ENCODE measurements at regions not wholly inside any gene's neighbourhood (a gene's known extent, or its start where the extent isn't known, plus 50 kb on each side); places are given as distances from the start of the nearest gene placed in this dataset.
"Not testable (repeated sequence)": the region's sequence is repeated elsewhere in the genome, so short reads cannot be mapped to it uniquely, and the experiment has no call there.

DNA sequence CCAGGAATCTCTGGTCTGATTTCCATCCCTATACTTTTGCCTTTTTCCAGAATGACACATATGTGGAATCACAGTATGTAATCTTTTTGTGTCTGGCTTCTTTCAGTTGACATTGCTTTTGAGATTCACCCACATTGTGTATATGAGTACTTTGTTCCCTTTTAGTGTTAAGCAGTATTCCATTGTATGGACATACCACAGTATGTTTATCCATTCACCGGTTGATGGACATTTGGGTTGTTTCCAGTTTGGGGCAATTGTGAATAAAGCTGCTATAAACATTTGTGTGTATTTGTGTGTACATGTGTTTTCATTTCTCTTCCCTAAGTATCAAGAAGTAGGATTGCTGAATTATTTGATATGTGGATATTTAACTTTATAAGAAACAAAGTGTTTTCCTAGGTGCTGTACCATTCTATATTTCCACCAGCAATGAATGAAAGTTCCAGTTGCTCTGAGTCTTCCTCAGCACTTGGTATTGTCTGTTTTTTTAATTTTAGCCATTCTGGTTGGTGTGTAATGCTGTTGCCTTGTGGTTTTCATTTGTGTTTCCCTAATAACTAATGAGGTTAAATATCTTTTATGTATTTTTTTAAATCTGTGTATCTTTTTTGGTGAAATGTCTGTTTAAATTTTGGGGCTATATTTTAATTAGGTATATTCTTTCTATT lies 203.5 kb upstream of the HAAO start:
- DNase-seq: no peak

GRCh38 chr2:42989283-42990081 lies 197.1 kb upstream of the HAAO start:
- not testable (repeated sequence) for DNase-seq

DNA sequence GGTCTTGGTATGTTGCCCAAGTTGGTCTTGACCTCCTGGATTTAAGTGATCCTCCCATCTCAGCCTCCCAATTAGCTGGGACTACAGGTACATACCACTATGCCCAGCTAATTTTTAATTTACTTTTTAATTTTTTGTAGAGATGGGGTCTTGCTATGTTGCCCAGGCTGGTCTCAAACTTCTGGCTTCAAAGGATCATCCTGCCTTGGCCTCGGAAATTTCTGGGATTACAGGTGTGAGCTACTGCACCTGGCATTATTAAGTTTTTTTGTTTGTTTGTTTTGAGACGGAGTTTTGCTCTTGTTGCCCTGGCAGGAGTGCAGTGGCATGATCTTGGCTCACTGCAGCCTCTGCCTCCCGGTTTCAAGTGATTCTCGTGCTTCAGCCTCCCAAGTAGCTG lies 195.7 kb upstream of the HAAO start:
- DNase-seq: not testable (repeated sequence)

DNA sequence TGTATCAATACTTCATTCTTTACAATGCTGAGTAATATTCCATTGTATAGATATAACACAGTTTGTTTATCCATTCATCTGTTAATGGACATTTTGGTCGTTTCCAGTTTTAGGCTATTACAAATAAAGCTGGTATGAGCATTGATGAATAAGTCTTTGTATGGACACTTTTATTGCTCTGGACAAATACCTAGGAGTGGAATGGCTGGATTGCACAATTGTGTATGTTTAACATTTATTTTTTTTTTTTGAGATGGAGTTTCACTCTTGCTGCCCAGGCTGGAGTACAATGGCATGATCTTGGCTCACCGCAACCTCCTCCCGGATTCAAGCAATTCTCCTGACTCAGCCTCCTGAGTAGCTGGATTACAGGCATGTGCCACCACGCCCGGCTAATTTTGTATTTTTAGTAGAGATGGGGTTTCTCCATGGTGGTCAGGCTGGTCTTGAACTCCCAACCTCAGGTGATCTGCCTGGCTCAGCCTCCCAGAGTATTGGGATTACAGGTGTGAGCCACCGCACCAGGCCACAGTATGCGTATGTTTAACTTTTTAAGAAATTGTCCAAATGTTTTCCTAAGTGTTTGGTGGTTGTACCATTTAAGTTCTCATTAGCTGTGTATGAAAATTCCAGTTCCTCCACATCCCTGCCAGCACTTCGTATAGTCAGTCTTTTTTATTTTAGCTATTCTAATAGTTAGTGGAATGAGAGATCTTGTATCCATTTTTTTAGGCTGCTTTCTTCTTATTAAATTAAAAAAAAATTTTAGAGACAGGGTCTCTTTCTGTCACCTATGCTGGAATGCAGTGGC lies 194.9 kb upstream of the HAAO start:
- no peak for DNase-seq

DNA sequence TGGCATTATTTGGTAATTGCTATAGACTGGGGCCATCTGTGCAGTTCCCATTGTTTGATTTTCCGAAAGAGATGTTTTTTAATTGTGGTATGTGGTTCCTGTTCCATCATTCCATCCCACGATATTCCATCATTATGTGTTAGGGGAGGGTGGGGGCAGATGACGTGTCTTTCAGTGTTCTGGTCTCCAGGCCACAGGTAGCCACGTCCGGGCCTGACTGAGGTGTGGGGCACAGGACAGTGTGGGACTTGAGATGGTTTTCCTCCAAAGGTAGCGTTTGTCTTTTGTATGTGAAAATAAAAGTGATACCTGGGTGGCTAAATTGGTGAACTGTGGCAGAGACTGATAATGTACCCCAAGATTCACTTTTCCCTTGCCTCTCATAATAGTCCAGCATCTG lies 192.2 kb upstream of the HAAO start:
- DNase-seq: no peak

DNA sequence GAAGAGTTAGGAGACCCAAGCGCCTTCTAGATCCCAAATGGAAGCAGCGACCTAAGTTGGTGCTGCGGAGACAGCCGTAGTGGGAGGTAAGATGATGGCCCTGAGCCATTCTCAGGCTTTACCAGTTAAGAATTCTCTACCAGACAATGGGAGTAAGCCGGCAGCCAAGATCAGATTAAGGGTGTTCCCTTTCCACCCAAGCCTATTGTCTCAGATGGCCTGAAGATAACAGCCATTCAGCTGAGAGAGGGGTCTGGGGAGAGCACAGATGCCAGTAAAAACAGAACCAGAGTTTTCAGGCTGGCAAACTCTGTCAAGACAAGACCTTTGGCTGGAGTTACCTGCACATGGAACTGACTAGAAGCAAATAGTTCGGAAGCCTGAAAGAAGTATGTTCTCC lies 191.7 kb upstream of the HAAO start:
- DNase-seq: no peak

GRCh38 chr2:42980764-42981416 lies 188.5 kb upstream of the HAAO start:
- no peak for DNase-seq

- no peak for DNase-seq
These were observed 187.7 kb upstream of the HAAO start for GRCh38 chr2:42979870-42980763.

DNA sequence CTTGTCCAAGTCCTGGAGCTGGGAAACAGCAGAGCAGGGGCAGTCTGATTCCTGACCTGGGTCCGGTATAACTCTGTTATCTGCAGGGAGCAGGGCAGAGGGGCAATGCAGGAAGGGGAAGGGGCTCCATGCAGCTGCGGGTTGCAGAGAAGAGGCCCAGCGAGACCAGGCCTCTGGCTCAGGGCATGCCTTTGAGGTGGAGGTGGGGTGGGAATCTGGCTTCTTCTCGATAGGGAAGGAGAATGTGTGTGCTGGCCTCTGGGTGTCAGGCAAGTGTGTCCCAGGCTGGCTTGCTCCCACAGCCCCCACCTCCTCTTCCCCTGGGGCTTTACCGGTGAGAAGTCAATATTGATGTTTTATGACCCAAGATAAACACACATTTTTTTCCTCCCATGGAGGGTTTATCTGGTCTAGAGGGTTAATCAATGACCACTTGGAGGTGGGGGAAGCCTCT lies 187.1 kb upstream of the HAAO start:
- no peak for DNase-seq

GRCh38 chr2:42978887-42979415 lies 186.6 kb upstream of the HAAO start:
- DNase-seq: no peak

- no peak for DNase-seq
These were observed 185.9 kb upstream of the HAAO start for GRCh38 chr2:42978175-42978886.

GRCh38 chr2:42977270-42978174 lies 185.1 kb upstream of the HAAO start:
- DNase-seq: no peak

DNA sequence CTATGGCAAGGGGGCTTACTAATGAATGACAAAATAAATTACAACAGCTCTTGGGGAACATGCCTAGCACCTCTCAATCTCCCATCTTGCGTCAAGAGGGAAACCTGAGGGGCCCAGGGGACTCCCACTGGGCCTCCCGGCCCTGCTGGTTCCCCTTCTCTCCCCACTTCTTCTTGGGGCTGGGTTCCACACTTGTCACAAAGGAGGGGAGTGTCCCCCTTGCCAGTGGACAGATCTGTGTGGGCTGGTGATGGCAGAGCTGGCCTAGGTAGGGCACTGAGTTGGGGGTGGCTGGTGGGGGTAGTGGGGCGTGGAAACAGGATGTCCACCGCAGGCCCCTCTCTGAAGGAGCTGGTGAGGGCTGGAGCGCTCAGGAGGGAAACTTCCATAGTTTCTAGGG lies 184.0 kb upstream of the HAAO start:
- no peak for DNase-seq

DNA sequence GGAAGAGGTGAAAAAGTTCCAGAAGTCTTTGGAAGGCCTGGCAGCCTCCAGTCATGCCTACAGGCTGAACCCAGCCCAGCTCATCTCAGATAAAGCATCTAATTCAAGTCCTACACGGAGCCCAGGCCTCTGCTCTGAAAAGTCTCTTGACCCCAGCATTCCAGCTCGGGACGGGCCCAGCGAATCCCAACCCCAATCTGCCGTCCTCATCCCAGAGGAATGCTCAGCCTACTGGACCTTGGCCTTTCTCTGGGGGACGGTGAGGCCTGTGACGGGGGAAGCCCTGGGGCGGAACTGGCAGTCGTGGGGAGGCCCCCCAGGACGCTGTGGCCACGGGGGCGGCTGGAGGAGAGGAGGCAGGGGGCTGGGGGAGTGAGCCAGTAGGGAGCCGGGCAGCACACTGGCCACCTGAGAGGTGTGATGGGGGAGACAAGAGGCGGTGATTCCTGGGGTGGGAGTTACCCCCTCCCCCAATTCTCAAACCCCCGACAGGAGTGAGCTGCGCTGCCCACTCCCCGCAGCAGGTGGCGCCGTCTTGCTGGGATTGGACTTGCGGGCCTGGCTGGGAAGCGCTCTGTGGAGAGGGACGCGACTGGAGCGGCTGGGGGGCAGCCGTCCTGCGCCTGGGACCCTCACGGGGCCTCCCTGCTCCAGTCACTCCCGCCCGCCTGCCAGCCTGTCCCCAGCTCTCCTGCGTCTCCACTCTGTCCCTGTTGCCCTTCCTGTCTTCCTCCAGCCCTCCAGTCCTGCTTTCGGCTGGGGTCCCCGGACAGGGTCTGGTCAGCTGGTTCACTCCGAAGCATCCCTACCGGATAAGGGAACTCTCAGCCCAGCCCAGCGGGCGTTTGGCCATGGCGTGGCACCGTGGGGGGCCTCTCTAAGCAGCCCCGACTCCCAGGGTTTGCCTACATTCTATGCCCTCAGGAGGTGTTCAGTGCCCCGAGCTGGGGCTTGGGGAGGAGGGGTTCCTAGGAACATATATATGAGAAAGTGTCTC lies 182.6 kb upstream of the HAAO start:
- peak in 12 of 14 donors; percentile 22 to 76 (median 54) for DNase-seq

DNA sequence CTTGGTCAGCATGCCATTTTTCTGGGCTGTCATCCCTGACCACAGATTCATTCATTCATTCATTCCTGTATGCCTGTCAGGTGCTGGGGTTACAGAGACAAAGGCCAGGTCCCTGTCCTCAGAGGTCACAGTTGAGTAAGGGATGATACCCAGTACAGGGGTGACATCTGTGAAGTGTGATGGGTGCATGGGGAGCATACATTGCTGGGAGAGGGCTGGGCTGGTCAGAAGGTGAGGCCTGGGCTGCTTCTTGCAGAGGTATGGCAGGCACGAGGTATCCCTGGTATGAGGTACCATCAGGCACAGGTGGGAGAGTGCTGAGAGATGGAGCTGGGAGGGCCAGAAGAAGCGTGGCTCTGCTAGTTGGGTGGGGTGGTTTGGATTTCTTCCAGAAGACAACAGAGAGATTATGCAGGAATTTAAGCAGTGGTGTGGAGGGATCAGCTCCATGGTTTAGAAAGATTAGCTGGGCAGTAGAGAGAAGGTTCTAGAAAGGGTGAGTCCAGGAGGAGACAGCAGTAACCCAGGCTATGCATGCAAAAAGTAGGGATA lies 181.9 kb upstream of the HAAO start:
- no peak for DNase-seq

DNA sequence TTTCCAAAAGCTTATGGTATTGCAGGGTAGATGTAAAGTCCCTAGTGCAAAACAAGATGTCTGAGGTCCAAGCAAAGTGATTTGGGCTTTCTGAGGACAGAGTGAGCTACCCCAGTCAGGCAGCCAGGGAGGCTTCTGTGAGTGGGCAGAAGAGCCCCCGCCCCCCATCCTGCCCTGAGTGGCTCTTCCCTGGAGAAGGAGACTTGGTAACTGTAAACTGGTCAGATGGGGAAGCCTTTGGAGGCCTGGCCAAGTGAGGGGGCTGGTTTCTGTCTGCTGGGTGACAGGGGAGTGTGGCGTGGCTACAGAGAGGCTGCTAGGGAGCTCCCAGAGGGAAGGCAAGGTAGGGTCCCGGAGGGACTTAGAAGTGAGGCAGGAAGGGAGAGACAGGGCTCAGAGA lies 181.3 kb upstream of the HAAO start:
- DNase-seq: no peak

GRCh38 chr2:42972933-42973516 lies 180.6 kb upstream of the HAAO start:
- DNase-seq: not testable (repeated sequence)
